Neuronal stem cell (in vitro differentiated cells): ENCODE measurements at regions not wholly inside any gene's neighbourhood (a gene's known extent, or its start where the extent isn't known, plus 50 kb on each side); places are given as distances from the start of the nearest gene placed in this dataset.

Experiments used
- DNase-seq: peaks from one replicate; pipeline ENCODE4 v3.0.0-alpha.2; 2013; ENCODE audit warnings: low spot score
- H2AFZ ChIP-seq: one replicate; pipeline ENCODE4 v1.6.1; 2013; ENCODE audit warnings: mild to moderate bottlenecking, low read length, inconsistent platforms
- H2AK5ac ChIP-seq: 2 replicates; pipeline ENCODE4 v1.6.1; 2013; ENCODE audit warnings: low read depth, mild to moderate bottlenecking, inconsistent platforms, low read length, moderate library complexity, mixed read lengths
- H2BK120ac ChIP-seq: 2 replicates; pipeline ENCODE4 v1.6.1; 2013; ENCODE audit warnings: low read depth, mild to moderate bottlenecking, inconsistent platforms, low read length, moderate library complexity, mixed read lengths
- H2BK12ac ChIP-seq: one replicate; pipeline ENCODE4 v1.6.1; 2013; ENCODE audit warnings: low read length, inconsistent platforms
- H2BK15ac ChIP-seq: 2 replicates; pipeline ENCODE4 v1.6.1; 2013; ENCODE audit warnings: mild to moderate bottlenecking, low read length, inconsistent platforms, mixed read lengths
- H2BK5ac ChIP-seq: one replicate; pipeline ENCODE4 v1.6.1; 2013; ENCODE audit warnings: inconsistent platforms, mild to moderate bottlenecking, low read length, moderate library complexity
- H3K14ac ChIP-seq: one replicate; pipeline ENCODE4 v1.6.1; 2013; ENCODE audit warnings: low read length, inconsistent platforms
- H3K18ac ChIP-seq: 2 replicates; pipeline ENCODE4 v1.6.1; 2013; ENCODE audit warnings: low read length, inconsistent platforms
- H3K23ac ChIP-seq: 2 replicates; pipeline ENCODE4 v1.6.1; 2013; ENCODE audit warnings: low read depth, mild to moderate bottlenecking, mixed read lengths, low read length, inconsistent platforms; ENCODE audit not compliant: poor library complexity
- H3K27ac ChIP-seq: replicated peaks from 3 replicates; pipeline ENCODE4 v1.5.1; 2013; ENCODE audit warnings: low read length, inconsistent platforms
- H3K27me3 ChIP-seq, 3 experiments: 2 replicates each; pipeline ENCODE4 v1.6.1; 2013; ENCODE audit warnings: low read length in 3 of 3, mild to moderate bottlenecking in 2 of 3, inconsistent platforms in 1 of 3, low read depth in 1 of 3, mixed read lengths in 1 of 3, moderate library complexity in 1 of 3; ENCODE audit not compliant: control insufficient read depth in 3 of 3, insufficient read depth in 3 of 3
- H3K36me3 ChIP-seq, 2 donors: replicated peaks in 1 of 2; 2 replicates each; pipeline ENCODE4 v1.6.1; 2013; ENCODE audit warnings: low read length in 2 of 2; ENCODE audit not compliant: control insufficient read depth in 2 of 2, insufficient read depth in 2 of 2
- H3K4ac ChIP-seq: 2 replicates; pipeline ENCODE4 v1.6.1; 2013; ENCODE audit warnings: inconsistent platforms, mild to moderate bottlenecking, low read length, moderate library complexity
- H3K4me1 ChIP-seq, 2 donors: 1 replicate in 1 of 2; 2 replicates in 1 of 2; pipeline ENCODE4 v1.6.1; 2013; ENCODE audit warnings: low read length in 2 of 2, low read depth in 1 of 2; ENCODE audit not compliant: control insufficient read depth in 2 of 2, insufficient read depth in 1 of 2
- H3K4me2 ChIP-seq: one replicate; pipeline ENCODE4 v1.6.1; 2013; ENCODE audit warnings: mild to moderate bottlenecking, low read length, inconsistent platforms; ENCODE audit not compliant: insufficient read depth, poor library complexity, severe bottlenecking
- H3K4me3 ChIP-seq, 2 donors: 2 replicates each; pipeline ENCODE4 v1.5.1; 2013; ENCODE audit warnings: low read length in 2 of 2, mild to moderate bottlenecking in 2 of 2, inconsistent platforms in 1 of 2, moderate library complexity in 1 of 2
- H3K79me1 ChIP-seq: one replicate; pipeline ENCODE4 v1.6.1; 2013; ENCODE audit warnings: low read depth, mild to moderate bottlenecking, inconsistent platforms, low read length, moderate library complexity
- H3K9ac ChIP-seq: one replicate; pipeline ENCODE4 v1.6.1; 2013; ENCODE audit warnings: mild to moderate bottlenecking, low read depth, low read length, inconsistent platforms; ENCODE audit not compliant: poor library complexity
- H3K9me3 ChIP-seq, 2 donors: replicated peaks in 1 of 2; 2 replicates each; pipeline versions ENCODE3 to v1.6.1; 2013; ENCODE audit warnings: low read length in 2 of 2, mild to moderate bottlenecking in 2 of 2, inconsistent platforms in 1 of 2, low read depth in 1 of 2, mixed read lengths in 1 of 2, moderate library complexity in 1 of 2; ENCODE audit not compliant: control insufficient read depth in 2 of 2, insufficient read depth in 1 of 2
- H4K8ac ChIP-seq: one replicate; pipeline ENCODE4 v1.6.1; 2013; ENCODE audit warnings: low read depth, mild to moderate bottlenecking, inconsistent platforms, low read length, moderate library complexity
- H4K91ac ChIP-seq: one replicate; pipeline ENCODE4 v1.6.1; 2013; ENCODE audit warnings: low read length, low read depth, mild to moderate bottlenecking, inconsistent platforms; ENCODE audit not compliant: poor library complexity
- WGBS, 2 donors: extraction: QIAGEN DNeasy Blood & Tissue Kit; methylation state at CpG; one replicate each; pipeline ENCODE4 v1.1.7; 2013; ENCODE audit warnings: missing lambda C conversion rate in 2 of 2, mixed read lengths in 1 of 2; ENCODE audit not compliant: insufficient read length in 2 of 2, insufficient replicate concordance in 1 of 2; ENCODE audit errors: extremely low coverage in 2 of 2; 5-methylcytosine and 5-hydroxymethylcytosine counted together

GRCh38 chr22:22069450-22070370 lies 87.1 kb upstream of the TOP3B start:
- H2BK12ac ChIP-seq = no peak overlapping the region
- no peak overlapping the region for H2BK120ac ChIP-seq
- H3K18ac ChIP-seq = peak overlapping the region; percentile 28
- H3K27ac ChIP-seq = no peak overlapping the region
- H3K9ac ChIP-seq = no peak overlapping the region
- H3K4me2 ChIP-seq = no peak overlapping the region
- no peak overlapping the region for H3K23ac ChIP-seq
- H3K14ac ChIP-seq = no peak overlapping the region
- H2AK5ac ChIP-seq = peak overlapping the region; percentile 8
- peaks cover 0 to 2% of the 10 kb centered on the region in 2 donors for H3K9me3 ChIP-seq
- H3K36me3 ChIP-seq = no peaks in the 10 kb centered on the region
- peaks cover 0 to 34% (median 34%) of the 10 kb centered on the region in 3 experiments for H3K27me3 ChIP-seq
- no peak overlapping the region for H2BK15ac ChIP-seq
- H3K79me1 ChIP-seq = no peaks in the 10 kb centered on the region
- H4K91ac ChIP-seq = no peak overlapping the region
- no peak overlapping the region for H2BK5ac ChIP-seq
- no peak overlapping the region for H3K4ac ChIP-seq
- WGBS, 2 donors = no CpG with 5 or more reads among the region's 6 CpGs
- H2AFZ ChIP-seq = no peak overlapping the region
- no peak overlapping the region for H4K8ac ChIP-seq
- no peak for DNase-seq
- H3K4me1 ChIP-seq = peaks cover 0 to 10% of the 10 kb centered on the region in 2 donors
- no peak overlapping the region for H3K4me3 ChIP-seq

DNA sequence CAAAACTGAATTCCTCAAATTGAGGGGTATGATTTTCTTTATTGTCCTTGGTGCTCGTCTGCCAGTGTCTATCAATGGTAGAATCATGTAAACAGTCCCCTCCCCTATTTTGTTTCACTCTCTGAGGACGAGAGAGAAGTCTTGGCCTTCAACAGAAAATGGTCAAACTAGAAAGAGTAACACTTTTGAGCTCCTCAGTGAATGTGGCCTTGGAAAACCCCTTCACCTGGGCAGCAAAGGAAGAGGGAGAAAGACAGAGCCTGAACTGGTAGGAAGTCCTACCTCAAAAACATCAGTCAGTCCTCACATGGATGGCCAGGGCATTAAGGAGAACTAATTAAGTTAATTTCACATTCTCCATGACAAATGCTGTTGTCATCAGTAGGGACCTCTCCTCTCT lies 86.1 kb upstream of the TOP3B start:
- peaks cover 0 to 2% of the 10 kb centered on the region in 2 donors for H3K9me3 ChIP-seq
- H3K4me3 ChIP-seq = no peak overlapping the region
- H3K4ac ChIP-seq = no peak overlapping the region
- DNase-seq = no peak
- no peak overlapping the region for H4K91ac ChIP-seq
- H2BK15ac ChIP-seq = no peak overlapping the region
- no peak overlapping the region for H3K14ac ChIP-seq
- no peak overlapping the region for H3K27ac ChIP-seq
- no peak overlapping the region for H2AFZ ChIP-seq
- H2BK5ac ChIP-seq = no peak overlapping the region
- no peak overlapping the region for H2AK5ac ChIP-seq
- peaks cover 0 to 2% of the 10 kb centered on the region in 2 donors for H3K4me1 ChIP-seq
- H3K18ac ChIP-seq = no peak overlapping the region
- no peaks in the 10 kb centered on the region for H3K79me1 ChIP-seq
- no peaks in the 10 kb centered on the region for H3K36me3 ChIP-seq
- no peak overlapping the region for H2BK12ac ChIP-seq
- no peak overlapping the region for H3K4me2 ChIP-seq
- no CpG with 5 or more reads among the region's 2 CpGs for WGBS, 2 donors
- no peak overlapping the region for H2BK120ac ChIP-seq
- no peak overlapping the region for H3K9ac ChIP-seq
- no peak overlapping the region for H4K8ac ChIP-seq
- no peak overlapping the region for H3K23ac ChIP-seq
- H3K27me3 ChIP-seq = peaks cover 0 to 32% (median 26%) of the 10 kb centered on the region in 3 experiments

- no peak overlapping the region for H3K4me2 ChIP-seq
- no peak overlapping the region for H2AK5ac ChIP-seq
- no peak overlapping the region for H3K14ac ChIP-seq
- H3K27ac ChIP-seq = no peak overlapping the region
- H4K91ac ChIP-seq = no peak overlapping the region
- no peak overlapping the region for H2BK5ac ChIP-seq
- no peak overlapping the region for H4K8ac ChIP-seq
- H3K4ac ChIP-seq = no peak overlapping the region
- 100% methylated on average over 1 of the region's 2 CpGs; no CpG with 5 or more reads in 1 of the 2 donors for WGBS, 2 donors
- no peak overlapping the region for H2BK15ac ChIP-seq
- H3K27me3 ChIP-seq = peaks cover 0 to 32% (median 26%) of the 10 kb centered on the region in 3 experiments
- H3K79me1 ChIP-seq = no peaks in the 10 kb centered on the region
- H3K4me3 ChIP-seq = no peak overlapping the region
- no peak overlapping the region for H2BK120ac ChIP-seq
- H3K23ac ChIP-seq = no peak overlapping the region
- DNase-seq = no peak
- H2AFZ ChIP-seq = no peak overlapping the region
- H3K9ac ChIP-seq = no peak overlapping the region
- H3K4me1 ChIP-seq = no peaks in the 10 kb centered on the region
- H3K36me3 ChIP-seq = no peaks in the 10 kb centered on the region
- no peaks in the 10 kb centered on the region for H3K9me3 ChIP-seq
- no peak overlapping the region for H2BK12ac ChIP-seq
- no peak overlapping the region for H3K18ac ChIP-seq
Observed at GRCh38 chr22:22068025-22068424, 85.4 kb upstream of the TOP3B start.

DNA sequence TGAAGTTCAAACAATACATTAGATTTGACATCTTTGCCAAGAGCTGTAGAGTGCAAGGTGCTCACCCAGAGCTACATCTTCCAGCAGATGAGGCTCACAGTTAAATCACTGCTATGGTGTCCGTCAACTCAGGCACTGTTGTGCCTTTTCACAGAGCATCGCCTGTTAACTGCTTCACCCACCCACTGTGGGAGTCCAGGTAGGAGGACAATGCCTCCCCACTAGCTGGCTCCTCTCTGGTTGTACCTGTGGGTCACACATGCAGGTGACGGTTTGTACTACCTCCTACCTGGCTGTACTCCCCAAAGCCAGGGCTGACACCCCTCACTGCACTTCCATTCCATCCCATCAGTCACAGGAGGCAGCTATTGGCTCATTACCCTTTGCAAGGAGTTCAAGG lies 84.6 kb upstream of the TOP3B start:
- no peak overlapping the region for H2BK120ac ChIP-seq
- H2AK5ac ChIP-seq = no peak overlapping the region
- no peak overlapping the region for H3K4me3 ChIP-seq
- no peaks in the 10 kb centered on the region for H3K4me1 ChIP-seq
- H2BK15ac ChIP-seq = no peak overlapping the region
- no peak overlapping the region for H3K4ac ChIP-seq
- no peak overlapping the region for H2BK12ac ChIP-seq
- H3K14ac ChIP-seq = peak overlapping the region; percentile 3
- H4K91ac ChIP-seq = no peak overlapping the region
- H2AFZ ChIP-seq = no peak overlapping the region
- H2BK5ac ChIP-seq = no peak overlapping the region
- no peak overlapping the region for H3K18ac ChIP-seq
- no peak overlapping the region for H3K23ac ChIP-seq
- WGBS, 2 donors = no CpG with 5 or more reads among the region's 3 CpGs
- no peak overlapping the region for H3K9ac ChIP-seq
- H3K36me3 ChIP-seq = no peaks in the 10 kb centered on the region
- DNase-seq = no peak
- no peak overlapping the region for H3K27ac ChIP-seq
- H3K4me2 ChIP-seq = no peak overlapping the region
- H3K79me1 ChIP-seq = no peaks in the 10 kb centered on the region
- H3K27me3 ChIP-seq = peaks cover 0 to 32% (median 26%) of the 10 kb centered on the region in 3 experiments
- no peaks in the 10 kb centered on the region for H3K9me3 ChIP-seq
- H4K8ac ChIP-seq = no peak overlapping the region
